ENCODE measurements at regions not wholly inside any gene's neighbourhood (a gene's known extent, or its start where the extent isn't known, plus 50 kb on each side); places are given as distances from the start of the nearest gene placed in this dataset.

DNA sequence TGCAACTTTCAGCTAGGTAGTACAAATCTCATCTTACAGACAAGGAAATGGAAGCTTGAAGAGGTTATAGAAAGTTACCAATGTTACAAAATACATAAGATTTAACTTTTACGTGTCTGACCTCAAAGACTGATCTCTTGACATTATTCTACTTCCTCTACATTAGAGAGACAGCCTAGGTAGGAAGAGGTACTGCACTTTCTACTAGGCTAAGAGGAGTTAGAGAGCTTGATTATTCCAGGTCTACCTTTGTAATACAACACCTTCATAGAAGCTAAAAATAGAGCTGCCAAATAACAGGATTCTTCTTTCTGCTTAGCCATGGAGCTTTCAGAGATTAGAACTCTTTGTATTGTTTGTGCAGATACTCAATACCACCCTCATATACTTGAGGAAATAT, 147.6 kb upstream of the NPY2R start:
- no peak for TF ChIP-seq POLR2A (IDR thresholded peaks at IDR 0.05)
- TF ChIP-seq, protein P1, sequence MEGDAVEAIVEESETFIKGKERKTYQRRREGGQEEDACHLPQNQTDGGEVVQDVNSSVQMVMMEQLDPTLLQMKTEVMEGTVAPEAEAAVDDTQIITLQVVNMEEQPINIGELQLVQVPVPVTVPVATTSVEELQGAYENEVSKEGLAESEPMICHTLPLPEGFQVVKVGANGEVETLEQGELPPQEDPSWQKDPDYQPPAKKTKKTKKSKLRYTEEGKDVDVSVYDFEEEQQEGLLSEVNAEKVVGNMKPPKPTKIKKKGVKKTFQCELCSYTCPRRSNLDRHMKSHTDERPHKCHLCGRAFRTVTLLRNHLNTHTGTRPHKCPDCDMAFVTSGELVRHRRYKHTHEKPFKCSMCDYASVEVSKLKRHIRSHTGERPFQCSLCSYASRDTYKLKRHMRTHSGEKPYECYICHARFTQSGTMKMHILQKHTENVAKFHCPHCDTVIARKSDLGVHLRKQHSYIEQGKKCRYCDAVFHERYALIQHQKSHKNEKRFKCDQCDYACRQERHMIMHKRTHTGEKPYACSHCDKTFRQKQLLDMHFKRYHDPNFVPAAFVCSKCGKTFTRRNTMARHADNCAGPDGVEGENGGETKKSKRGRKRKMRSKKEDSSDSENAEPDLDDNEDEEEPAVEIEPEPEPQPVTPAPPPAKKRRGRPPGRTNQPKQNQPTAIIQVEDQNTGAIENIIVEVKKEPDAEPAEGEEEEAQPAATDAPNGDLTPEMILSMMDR (IDR thresholded peaks at IDR 0.05): no peak
